GM18858 (cell line): ENCODE measurements at regions not wholly inside any gene's neighbourhood (a gene's known extent, or its start where the extent isn't known, plus 50 kb on each side); places are given as distances from the start of the nearest gene placed in this dataset.
"Not testable (repeated sequence)": the region's sequence is repeated elsewhere in the genome, so short reads cannot be mapped to it uniquely, and the experiment has no call there.

Source experiments
- ATAC-seq: cut with Tn5 transposase; IDR thresholded peaks from one replicate; pipeline ENCODE4 v1.9.1; 2021; ENCODE audit not compliant: unreplicated experiment

DNA sequence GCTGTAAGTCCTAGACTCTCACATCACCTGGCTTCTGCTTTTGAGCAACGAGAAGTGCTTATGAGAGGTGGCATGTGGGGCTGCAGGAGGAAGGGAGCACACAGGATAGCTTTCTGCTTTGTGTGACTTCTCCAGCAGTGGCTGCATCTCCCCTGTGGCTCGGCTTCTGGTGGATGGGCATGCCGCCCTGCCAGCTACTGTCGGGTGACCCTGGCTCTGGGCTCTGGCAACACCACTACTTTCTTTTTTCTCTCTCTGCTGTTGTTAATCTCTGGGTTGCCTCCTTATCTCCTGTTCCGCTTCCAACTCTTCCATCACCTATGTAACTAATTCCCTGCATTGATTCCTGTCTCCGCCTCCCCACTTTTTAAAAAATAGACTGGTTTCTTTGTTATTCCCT, 209.1 kb upstream of the DAAM1 start:
- ATAC-seq: no peak

DNA sequence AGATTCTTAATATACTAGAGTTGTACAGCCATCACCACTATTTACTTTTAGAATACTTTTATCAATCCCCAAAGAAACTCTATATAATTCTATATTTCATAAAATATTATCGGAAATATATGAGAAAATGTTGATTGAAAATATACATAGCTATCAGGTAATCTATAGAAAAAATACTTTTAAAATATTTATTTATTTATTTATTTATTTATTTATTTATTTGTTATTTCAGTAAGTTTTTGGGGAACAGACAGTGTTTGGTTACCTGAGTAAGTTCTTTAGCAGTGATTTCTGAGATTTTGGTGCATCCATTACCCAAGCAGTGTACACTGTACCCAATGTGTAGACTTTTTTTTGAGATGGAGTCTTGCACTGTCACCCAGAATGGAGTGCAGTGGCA, 206.6 kb upstream of the DAAM1 start:
- ATAC-seq: no peak

DNA sequence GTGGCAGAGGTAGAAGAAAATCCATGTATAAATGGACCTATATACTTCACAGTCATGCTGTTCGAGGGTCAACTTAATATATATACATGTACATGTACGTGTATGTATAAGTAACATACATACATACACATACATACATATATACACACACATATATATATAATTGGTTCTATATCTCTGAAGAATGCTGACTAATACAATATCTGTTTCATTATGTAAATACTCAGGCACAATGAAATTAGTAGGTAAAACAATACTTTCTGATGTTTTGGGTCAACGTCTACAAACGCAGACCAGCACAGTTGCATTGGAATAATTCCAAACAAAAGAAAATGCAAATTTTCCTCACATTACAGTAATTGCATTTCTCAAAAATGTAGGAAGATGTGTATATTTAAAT, 202.7 kb upstream of the DAAM1 start:
- no peak for ATAC-seq

DNA sequence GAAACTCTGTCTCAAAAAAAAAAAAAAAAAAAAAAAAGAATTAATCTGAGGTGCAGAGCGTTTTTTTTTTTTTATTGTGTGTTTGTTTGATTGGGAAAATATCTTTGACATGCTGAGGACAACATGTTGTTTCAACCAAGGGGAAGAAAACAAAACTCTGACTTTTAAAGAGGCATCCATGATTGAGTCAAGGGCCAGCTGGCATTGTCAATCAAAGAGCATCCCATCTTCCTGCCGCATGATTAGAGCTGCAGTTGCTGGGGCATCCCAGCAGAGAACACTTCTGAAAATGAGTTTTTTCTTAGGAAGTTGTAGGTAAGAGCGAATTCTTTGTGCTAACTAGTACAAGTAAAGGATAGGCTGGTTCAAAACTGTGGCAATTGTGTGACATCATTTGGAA, 200.9 kb upstream of the DAAM1 start:
- no peak for ATAC-seq

DNA sequence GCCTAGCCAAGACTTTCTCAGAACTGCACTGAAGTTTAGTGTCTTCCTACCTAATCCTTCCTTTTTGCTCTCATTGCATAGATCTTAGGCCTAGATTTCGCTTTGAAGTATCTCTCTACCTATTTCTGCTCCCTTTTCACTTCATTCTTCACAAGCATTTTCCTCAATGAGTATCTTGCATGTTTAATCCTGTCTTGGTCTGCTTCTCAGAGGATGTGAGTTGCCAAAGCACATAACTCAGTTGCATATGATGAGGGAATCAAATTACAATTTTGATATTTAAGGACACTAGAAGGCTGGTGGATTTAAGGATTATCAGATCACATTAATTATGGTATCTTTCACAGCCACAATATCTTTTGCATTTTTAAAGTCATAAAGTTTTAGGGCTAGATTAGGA, 195.5 kb upstream of the DAAM1 start:
- no peak for ATAC-seq

DNA sequence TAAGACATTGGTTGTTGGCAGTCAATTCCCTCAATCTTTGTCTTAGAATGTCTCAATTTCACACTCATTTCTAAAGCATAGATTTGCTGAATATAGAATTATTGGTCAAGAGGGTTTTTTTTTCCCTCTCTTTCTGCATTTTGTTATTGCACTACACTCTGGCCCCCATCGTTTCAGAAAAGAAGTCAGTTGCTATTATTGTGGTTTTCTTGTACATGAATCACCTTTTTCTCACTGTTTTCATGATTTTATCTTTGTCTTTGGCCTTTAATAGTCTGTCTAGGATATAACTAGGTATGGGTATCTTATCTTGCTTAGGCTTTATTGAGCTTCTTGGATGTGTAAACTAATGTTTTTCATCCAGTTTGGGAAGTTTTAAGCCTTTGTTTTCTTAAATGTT, 194.3 kb upstream of the DAAM1 start:
- ATAC-seq: no peak

DNA sequence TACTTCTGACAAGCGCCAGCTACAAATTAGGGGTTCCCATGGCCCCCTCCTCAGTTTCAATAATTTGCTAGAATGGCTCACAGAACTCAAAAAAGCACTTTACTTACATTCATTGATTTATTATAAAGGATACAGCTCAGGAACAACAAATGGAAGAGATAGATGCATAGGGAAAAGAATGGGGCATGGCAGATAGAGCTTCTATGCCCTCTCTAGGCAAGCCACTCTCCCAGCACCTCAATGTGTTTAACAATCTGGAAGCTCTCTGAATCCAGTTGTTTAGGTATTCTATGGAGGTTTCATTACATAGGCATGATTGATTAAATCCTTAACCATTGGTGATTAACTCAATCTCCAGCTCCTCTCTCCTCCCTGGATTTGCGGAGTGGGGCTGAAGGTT, 184.5 kb upstream of the DAAM1 start:
- ATAC-seq: no peak

DNA sequence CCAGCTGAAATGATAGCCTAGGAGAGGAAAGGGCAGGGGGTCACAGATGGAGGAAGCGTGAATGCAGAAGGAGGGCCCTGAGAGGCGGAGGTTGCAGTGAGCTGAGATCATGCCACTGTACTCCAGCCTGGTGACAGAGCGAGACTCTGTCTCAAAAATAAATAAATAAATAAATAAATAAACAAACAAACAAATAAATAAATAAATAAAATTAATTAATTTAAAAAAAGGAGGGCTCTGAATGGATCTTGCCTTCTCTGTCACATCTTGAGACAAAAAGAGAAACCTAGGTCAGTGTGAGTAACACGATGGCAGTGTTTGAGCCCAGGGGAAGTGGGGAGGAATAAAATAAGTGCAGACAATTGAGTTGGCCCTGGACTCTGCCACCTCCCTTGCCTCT, 182.3 kb upstream of the DAAM1 start:
- ATAC-seq: not testable (repeated sequence)

DNA sequence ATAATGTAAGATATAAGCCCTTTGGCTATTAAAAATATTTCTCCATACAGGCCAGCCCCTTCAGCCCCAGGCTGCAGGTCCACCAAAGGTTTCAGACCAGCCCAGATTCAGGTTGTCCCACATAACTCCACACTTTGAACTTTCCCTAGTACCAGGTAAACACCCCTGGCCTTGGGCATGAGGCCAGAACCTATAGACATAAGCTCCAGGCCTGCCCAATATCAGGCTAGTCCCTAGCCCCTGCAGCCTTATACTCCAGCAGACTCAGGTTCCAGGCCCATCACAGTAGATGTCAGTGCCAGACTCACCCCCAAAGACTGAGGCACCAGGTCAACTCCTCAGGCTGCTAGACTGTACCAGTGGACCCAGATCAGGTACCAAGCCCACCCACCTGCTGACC, 178.5 kb upstream of the DAAM1 start:
- no peak for ATAC-seq

DNA sequence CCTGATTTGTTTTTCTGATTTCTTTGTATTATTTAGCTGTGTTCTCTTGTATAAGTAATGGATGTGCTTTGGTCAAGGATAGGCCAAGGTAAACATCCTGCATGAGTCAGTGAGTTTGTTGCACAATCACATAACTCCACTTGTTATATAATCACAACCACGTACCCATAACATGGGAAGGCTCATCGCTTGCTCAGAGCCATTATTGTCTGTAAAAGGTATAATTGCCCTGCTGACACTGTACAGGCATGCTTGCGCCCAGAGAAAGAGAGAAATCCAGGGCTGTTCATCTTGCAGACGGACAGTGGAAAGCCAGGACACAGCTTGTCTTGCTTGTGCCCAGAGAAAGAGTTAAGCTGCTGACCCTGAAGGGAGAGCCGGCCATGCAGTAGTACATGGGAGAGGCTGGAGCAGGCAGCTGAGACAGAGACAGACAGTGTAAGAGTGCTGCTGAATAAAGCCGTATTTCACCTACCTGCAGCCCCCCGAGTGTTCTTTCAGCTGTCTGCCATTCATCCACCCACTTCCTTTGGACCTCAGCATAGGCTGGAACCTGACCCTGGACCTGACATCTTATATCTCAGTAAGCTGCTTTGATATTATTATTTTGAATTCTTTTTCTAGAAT, 174.7 kb upstream of the DAAM1 start:
- no peak for ATAC-seq

DNA sequence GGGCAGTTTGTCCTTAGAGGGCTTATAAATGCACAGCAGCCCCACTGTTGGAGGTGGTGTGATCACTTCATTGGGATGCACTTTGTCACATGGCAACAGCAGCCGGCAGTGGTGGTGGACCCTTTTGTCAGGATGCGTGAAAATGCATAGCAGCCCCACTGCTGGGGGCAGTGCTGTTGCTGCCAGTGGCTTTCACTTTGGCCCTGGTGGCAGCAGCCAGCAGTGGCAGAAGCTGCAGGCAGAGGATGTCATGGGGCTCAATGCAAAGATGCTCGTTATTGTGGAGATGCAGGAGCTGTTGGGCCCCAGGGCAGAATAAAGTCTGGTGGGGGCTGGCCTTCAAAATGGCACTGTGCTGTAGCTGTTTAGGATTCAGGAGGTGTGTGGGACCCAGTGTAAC, 173.0 kb upstream of the DAAM1 start:
- ATAC-seq: no peak

DNA sequence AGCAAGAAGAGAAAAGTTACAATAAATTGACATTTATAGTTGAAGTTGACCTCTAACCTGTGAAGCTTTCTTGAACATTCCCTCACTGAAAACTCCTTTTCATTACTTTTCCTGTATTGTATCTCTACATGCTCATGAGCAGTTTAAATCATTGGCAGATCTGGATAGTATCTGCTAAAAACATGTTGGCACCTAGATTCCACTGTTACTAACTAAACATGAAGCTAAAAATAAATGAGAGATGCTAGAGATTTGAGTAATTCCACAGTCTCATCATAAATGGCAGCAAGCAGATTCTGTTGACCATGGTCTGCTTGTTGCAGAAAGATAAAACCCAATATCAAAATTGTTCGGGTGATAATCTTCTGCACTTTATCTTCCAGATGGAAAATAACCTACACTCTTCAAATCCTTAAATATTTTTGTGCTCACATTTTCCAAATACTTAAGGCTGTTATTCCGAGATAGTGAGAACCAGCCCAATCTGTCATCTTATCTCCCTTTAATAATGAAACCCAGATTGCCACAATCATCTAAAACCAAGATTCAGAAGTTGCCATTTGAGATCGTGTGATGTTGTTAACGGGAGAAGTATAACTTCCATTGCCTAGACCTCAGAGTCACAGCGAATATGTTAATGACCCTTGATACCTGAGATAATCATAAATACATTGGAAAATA, 171.0 kb upstream of the DAAM1 start:
- no peak for ATAC-seq

DNA sequence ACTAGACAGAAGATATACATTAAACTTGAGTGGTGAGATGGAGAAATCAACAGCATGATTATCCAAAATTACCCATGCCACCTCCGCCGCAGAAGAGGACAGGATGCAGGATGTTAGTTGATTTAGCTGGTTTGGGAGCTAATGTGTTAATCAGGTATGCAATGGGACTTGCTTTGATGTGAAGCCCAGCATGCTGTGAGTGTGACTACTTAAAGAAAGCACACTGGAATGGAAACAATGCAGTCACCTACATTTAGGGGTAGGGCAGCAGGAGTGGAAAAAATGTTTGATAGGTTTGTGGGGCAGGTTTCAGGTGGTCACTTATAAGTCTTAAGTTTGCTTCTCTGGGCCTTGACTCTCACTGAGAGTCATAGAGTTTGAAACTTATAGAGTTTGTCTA, 170.0 kb upstream of the DAAM1 start:
- ATAC-seq: no peak

DNA sequence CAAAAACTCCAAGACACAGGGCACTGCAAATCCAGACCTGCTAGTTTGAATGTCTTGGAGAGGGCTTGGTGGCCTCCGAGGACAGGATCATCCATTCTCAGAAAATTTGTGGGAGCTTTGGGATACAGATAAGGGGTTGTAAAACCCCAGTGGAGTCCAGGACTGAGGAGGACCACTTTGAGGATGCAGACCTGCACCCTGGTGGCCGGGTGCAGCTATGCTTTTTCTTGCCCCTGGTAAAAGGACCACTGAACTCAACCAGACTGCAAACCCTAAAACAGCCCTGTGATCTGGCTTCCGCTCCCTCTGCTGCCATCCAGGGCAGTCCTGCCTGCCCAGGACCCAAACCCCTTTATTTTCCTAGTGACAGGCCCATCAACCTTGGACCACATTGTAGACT, 169.5 kb upstream of the DAAM1 start:
- ATAC-seq: no peak

DNA sequence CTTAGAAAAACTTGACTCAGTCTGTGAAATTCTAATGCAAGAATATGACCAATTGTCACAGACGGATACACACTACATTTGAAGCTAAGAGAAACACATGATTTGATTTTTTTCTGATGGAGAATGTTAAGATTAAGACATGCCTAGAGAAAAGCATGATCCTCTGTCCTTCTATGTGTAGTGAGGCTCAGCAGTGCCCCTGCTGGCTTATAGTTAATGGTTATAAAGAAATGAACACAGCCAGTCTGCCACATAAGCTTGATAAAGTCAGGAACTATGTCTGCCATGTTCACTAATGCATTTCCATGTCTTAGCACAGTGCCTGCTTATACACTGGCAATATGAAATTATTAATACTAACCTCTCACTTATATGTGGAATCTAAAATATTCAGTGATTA, 168.1 kb upstream of the DAAM1 start:
- ATAC-seq: no peak

DNA sequence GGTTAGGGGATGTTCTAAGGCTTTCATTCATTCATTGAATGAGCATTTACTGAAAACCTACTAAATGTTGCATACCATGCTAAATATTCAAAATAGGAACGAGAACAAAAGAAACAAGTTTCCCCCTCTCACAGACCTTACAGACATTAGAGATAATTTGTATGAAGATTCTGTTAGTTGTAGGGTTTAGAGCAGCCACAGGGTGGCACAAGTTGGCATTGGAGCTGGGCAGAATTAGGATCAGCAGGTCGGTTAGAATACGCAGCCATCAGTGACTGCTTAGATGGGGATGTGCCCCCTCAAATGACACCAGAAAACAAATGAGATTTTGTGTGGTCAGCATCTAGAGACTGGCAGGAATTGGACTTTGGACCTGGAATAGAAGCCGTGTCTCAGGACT, 166.3 kb upstream of the DAAM1 start:
- no peak for ATAC-seq

DNA sequence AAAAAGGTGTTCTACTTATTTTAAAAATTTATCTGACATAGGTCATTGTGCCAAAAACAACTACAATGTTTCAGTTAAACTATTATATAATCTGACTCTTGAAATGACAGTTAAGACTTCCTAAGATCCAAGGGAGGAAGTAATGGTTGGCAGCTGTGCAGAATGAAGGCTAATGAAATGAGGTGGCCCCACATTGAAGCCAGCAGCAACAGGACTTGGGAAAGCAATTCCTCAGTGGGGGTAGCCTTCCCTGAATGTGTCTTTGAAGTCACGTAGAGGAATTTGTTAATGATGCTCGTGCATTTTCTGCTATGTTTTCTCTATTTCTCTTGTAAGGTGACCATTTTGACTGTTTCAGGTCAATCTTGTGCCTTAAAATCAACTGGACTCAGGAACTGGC, 162.4 kb upstream of the DAAM1 start:
- ATAC-seq: no peak

DNA sequence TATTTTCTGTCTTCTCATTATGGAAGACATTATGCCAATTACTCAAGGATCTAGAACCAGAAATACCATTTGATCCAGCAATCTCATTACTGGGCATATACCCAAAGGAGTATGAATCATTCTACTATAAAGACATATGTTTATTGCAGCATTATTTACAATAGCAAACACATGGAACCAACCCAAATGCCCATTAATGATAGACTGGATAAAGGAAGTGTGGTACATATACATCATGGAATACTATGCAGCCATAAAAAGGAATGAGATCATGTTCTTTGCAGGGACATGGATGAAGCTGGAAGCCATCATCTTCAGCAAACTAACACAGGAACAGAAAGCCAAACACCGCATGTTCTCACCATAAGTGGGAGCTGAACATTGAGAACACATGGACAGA, 161.8 kb upstream of the DAAM1 start:
- ATAC-seq: not testable (repeated sequence)

DNA sequence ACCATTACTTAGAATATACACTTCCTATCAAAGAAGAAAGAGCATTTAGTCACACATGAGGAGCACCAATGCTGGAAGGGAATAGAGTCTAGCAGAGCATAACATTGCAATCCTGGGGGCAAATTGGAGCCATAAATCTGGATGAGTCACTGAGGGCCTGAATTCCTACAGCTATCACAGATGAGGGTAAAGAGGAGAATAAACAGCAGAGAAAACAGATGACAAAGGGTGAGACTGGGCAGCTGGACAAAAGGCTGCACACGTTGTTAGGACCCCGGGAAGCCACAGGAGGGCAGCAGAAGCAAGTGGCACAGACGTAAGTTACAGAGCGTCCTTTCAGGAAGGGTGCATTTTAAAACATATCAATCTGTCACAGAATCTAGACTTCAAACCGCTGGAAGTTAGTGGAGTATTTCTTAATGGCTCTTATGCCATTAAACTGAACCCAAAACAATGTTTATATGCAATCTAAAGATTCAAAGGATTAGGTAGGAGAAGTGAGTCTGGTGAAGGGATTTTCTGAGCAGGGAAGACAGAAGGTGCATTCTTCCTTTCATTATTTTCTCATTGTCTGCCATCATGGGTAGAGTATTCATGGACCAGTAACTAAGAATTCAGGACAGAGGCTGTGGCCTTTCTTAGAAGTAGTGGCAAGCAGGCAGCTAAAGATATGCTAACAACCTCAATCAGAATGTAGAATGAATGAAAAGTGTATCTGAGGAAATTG, 159.8 kb upstream of the DAAM1 start:
- peak; percentile 90 for ATAC-seq

DNA sequence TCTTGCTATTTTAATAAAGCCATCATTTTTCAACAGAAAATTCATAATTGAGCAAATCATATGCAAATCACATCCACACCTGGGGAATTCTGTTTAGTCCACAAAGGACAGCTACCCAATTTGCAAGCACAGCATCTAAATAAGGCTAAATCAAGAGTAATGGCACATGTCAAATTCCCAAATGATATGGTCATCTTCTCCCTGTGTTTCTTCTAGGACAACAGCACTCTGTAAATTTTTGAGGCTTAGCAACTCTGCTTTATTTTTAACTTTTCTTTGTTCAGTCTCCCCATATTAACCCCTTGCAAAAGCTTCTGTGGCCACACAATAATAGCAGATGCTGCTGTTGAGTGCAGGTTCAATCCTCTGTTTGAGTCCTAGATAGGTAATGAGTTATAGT, 155.6 kb upstream of the DAAM1 start:
- no peak for ATAC-seq

DNA sequence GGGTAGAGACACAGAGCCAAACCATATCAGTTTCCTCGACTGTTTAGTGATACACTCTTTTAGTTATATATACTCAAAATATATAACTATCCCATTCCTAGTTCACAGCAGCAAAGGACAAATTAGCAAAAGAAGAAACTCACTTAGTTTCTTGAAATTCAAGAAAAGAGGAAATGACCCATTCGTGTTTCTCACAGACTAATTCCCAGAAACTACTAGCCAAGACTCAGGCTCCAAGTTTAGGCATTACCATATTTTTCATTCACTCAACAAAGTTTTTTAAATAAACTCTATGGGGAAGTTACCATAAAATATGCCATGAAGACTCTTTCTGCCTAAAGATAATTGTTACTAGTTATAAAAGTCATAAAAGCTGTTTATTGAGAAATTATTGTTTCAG, 152.3 kb upstream of the DAAM1 start:
- ATAC-seq: no peak

DNA sequence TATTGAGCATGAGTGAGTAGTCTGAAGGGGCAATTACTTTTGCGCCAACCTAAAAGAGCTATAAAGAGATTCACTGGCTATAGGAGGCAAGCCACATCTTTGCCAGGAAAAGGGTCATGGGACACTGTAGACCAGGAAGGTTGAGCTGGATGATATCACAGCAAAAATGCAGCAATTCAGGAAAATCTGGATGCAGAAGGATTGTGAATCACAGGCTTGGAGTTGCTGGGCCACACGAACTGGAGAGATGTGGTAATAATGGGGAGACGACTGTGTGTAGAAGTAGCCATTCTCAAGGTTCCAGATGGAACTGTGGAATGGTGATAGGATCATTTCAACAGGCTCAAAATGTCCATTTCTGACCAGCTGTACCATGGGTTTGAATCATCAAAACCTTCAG, 151.4 kb upstream of the DAAM1 start:
- no peak for ATAC-seq

DNA sequence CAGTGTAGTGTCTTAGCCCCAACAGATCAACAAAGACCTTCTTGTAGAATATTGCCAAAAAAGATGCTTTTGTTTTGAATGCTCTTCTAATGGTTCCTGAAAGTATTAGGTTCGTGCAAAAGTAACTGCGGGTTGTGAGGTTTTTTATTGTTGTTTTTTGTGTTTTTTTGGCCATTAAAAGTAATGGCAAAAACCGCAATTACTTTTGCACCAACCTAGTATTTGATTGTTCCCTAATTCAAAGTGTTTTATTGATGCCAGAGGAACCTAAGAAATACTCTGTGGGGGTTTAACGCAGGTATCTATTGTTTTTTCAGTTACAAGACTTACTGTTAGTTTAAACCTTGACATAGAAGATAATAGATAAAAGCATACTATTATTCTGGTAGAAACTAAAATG, 150.8 kb upstream of the DAAM1 start:
- no peak for ATAC-seq
